Upper lobe of left lung (tissue), 6 donors: ENCODE measurements at regions not wholly inside any gene's neighbourhood (a gene's known extent, or its start where the extent isn't known, plus 50 kb on each side); places are given as distances from the start of the nearest gene placed in this dataset.

Experiments
- ATAC-seq, 2 donors: fragments of 200-7000 bp; cut with Tn5 transposase; one replicate each; pipeline ENCODE4 v1.9.1; 2022; ENCODE audit warnings: mild to moderate bottlenecking in 2 of 2, moderate library complexity in 2 of 2; ENCODE audit not compliant: low FRiP score in 2 of 2
- DNase-seq, 2 donors: peaks; one replicate each; pipeline ENCODE4 v3.0.0-alpha.2; 2019 to 2020
- H3K27ac ChIP-seq, 4 donors: fragments of 200-600 bp; sonication (generic); one replicate each; pipeline ENCODE4 v1.5.1; 2016 to 2019
- H3K27me3 ChIP-seq, 4 donors: fragments of 200-600 bp; sonication (generic); one replicate each; pipeline ENCODE4 v1.5.1; 2017 to 2019
- H3K36me3 ChIP-seq, 4 donors: fragments of 200-600 bp; sonication (generic); one replicate each; pipeline ENCODE4 v1.5.1; 2016 to 2019
- H3K4me1 ChIP-seq, 4 donors: fragments of 200-600 bp; sonication (generic); one replicate each; pipeline ENCODE4 v1.5.1; 2018 to 2019
- H3K4me3 ChIP-seq, 4 donors: fragments of 200-600 bp; sonication (generic); one replicate each; pipeline ENCODE4 v1.5.1; 2017 to 2019; ENCODE audit warnings: mild to moderate bottlenecking in 2 of 4, moderate library complexity in 1 of 4
- H3K9me3 ChIP-seq, 4 donors: fragments of 200-600 bp; sonication (generic); one replicate each; pipeline ENCODE4 v1.5.1; 2018 to 2019
- EP300 ChIP-seq, 4 donors: sonication (generic); formaldehyde crosslinking; IDR thresholded peaks; one replicate each; pipeline ENCODE4 v1.5.1; 2017; ENCODE audit warnings: antibody characterized with exemption in 4 of 4, control low read depth in 2 of 4
- POLR2A ChIP-seq, 4 donors: fragments of 450-650 bp; IDR thresholded peaks; one replicate each; pipeline ENCODE4 v1.5.1; 2016 to 2017; ENCODE audit warnings: antibody characterized with exemption in 4 of 4, mild to moderate bottlenecking in 2 of 4
- POLR2AphosphoS5 ChIP-seq, 2 donors: sonication (generic); formaldehyde crosslinking; IDR thresholded peaks; one replicate each; pipeline ENCODE4 v1.5.1; 2017; ENCODE audit warnings: antibody characterized with exemption in 2 of 2
- WGBS, 2 donors: methylation state at CpG; one replicate each; pipeline ENCODE4 v1.1.5; 2017 to 2018; 5-methylcytosine and 5-hydroxymethylcytosine counted together
- TF ChIP-seq, protein P1 (sequence below), 6 experiments: fragments of 450-650 bp in 4 of 6; fragments of 200-600 bp in 2 of 6; sonication (generic) in 2 of 6; IDR thresholded peaks; one replicate each; pipeline ENCODE4 v1.5.1; 2016 to 2019; ENCODE audit warnings: antibody characterized with exemption in 6 of 6
- donor health status: DM: no; HTN: no; CAD: no; lungs with moderate emphysema.
- donor health status: DM: no; HTN: yes; CAD: no; lungs with severe emphysema.

DNA sequence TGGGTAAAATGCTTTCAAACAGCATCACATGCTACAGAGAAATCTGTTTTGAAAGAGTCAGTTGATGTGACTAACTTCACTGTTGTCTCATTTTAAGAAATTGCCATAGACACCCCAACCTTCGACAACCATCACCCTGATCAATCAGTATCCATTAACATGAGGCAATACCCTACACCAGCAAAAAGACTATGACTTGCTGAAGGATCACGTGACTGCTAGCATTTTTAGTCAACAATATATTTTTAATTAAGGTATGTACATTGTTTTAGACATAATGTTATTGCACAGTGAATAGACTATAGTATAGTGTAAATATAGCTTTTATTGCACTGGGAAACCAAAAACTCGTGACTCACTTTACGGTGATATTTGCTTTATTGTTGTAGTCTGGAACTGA lies 200.0 kb upstream of the ARHGAP24 start:
- peaks cover 0 to 9% (median 0%) of the 10 kb centered on the region in 4 donors for H3K9me3 ChIP-seq
- ATAC-seq: no peak
- no peak for DNase-seq
- no peaks in the 10 kb centered on the region for H3K27me3 ChIP-seq
- H3K4me3 ChIP-seq: no peak overlapping the region
- TF ChIP-seq EP300 (IDR thresholded peaks at IDR 0.05): no peak
- no peak for TF ChIP-seq POLR2AphosphoS5 (IDR thresholded peaks at IDR 0.05)
- TF ChIP-seq, protein P1, sequence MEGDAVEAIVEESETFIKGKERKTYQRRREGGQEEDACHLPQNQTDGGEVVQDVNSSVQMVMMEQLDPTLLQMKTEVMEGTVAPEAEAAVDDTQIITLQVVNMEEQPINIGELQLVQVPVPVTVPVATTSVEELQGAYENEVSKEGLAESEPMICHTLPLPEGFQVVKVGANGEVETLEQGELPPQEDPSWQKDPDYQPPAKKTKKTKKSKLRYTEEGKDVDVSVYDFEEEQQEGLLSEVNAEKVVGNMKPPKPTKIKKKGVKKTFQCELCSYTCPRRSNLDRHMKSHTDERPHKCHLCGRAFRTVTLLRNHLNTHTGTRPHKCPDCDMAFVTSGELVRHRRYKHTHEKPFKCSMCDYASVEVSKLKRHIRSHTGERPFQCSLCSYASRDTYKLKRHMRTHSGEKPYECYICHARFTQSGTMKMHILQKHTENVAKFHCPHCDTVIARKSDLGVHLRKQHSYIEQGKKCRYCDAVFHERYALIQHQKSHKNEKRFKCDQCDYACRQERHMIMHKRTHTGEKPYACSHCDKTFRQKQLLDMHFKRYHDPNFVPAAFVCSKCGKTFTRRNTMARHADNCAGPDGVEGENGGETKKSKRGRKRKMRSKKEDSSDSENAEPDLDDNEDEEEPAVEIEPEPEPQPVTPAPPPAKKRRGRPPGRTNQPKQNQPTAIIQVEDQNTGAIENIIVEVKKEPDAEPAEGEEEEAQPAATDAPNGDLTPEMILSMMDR (IDR thresholded peaks at IDR 0.05): no peak
- TF ChIP-seq POLR2A (IDR thresholded peaks at IDR 0.05): no peak
- no peak overlapping the region for H3K27ac ChIP-seq
- no peaks in the 10 kb centered on the region for H3K36me3 ChIP-seq
- H3K4me1 ChIP-seq: no peaks in the 10 kb centered on the region
- WGBS, 2 donors: 85 to 89% methylated on average over 4 of the region's 4 CpGs

DNA sequence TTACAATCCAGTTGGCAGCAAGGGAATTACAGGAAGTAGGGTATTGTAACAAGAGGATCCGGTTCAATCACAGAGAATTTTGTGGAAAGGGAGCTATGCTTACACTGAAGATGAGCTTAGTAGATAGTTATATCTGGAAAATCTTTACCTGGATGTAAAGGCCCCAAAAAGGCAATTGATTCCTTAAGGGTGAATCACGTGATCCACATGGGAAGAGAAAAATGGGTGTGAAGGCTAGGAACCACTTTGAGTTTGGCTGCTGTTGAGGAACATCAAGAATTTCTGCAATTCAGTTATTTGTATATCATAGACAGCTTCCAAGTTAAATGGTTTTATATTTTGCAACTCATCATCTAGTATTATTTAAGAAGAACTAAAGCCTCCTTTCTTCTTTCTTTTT lies 194.0 kb upstream of the ARHGAP24 start:
- DNase-seq: no peak
- no peaks in the 10 kb centered on the region for H3K9me3 ChIP-seq
- 61 to 76% methylated on average over 2 of the region's 2 CpGs for WGBS, 2 donors
- H3K27me3 ChIP-seq: no peaks in the 10 kb centered on the region
- TF ChIP-seq POLR2A (IDR thresholded peaks at IDR 0.05) (no peak), EP300 (IDR thresholded peaks at IDR 0.05) (no peak), POLR2AphosphoS5 (IDR thresholded peaks at IDR 0.05) (no peak)
- TF ChIP-seq, protein P1 (IDR thresholded peaks at IDR 0.05): no peak
- no peak for ATAC-seq
- no peaks in the 10 kb centered on the region for H3K4me1 ChIP-seq
- H3K4me3 ChIP-seq: no peak overlapping the region
- H3K36me3 ChIP-seq: no peaks in the 10 kb centered on the region
- H3K27ac ChIP-seq: no peak overlapping the region

- Histone ChIP-seq H3K4me1 (no peaks in the 10 kb centered on the region), H3K27me3 (no peaks in the 10 kb centered on the region), H3K9me3 (no peaks in the 10 kb centered on the region), H3K27ac (no peak overlapping the region), H3K4me3 (no peak overlapping the region), H3K36me3 (no peaks in the 10 kb centered on the region)
- no peak for DNase-seq
- ATAC-seq: no peak
- WGBS, 2 donors: 67 to 92% methylated on average over 2 of the region's 2 CpGs
- TF ChIP-seq, protein P1 (IDR thresholded peaks at IDR 0.05): no peak
- TF ChIP-seq POLR2AphosphoS5 (IDR thresholded peaks at IDR 0.05) (no peak), POLR2A (IDR thresholded peaks at IDR 0.05) (no peak), EP300 (IDR thresholded peaks at IDR 0.05) (no peak)
Observed at GRCh38 chr4:85291226-85291625, 183.7 kb upstream of the ARHGAP24 start.

DNA sequence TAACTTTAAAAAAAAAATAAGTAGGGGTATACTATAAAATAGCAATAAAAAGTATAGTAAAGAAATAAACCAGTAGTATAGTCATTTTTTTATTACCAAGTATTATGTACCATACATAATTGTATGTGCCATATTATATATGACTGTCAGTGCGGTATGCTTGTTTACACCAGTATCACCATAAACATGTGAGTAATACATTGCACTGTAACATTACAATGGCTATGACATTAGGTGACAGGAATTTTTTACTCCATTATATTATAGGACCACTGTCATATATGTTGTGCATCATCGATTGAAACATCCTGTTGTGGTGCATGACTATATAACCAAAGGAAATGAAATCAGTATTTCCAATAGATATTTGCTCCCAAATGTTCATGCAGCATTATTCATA lies 176.9 kb upstream of the ARHGAP24 start:
- Histone ChIP-seq H3K4me1 (no peaks in the 10 kb centered on the region), H3K4me3 (no peak overlapping the region), H3K36me3 (no peaks in the 10 kb centered on the region), H3K9me3 (no peaks in the 10 kb centered on the region), H3K27me3 (no peaks in the 10 kb centered on the region), H3K27ac (no peak overlapping the region)
- no peak for TF ChIP-seq POLR2A (IDR thresholded peaks at IDR 0.05)
- no peak for TF ChIP-seq POLR2AphosphoS5 (IDR thresholded peaks at IDR 0.05)
- no peak for TF ChIP-seq EP300 (IDR thresholded peaks at IDR 0.05)
- TF ChIP-seq, protein P1 (IDR thresholded peaks at IDR 0.05): no peak
- WGBS, 2 donors: 85 to 94% methylated on average over 2 of the region's 2 CpGs
- no peak for DNase-seq
- ATAC-seq: no peak

- ATAC-seq (no peak), DNase-seq (no peak)
- Histone ChIP-seq H3K4me3 (no peak overlapping the region), H3K36me3 (no peaks in the 10 kb centered on the region), H3K4me1 (no peaks in the 10 kb centered on the region), H3K27me3 (no peaks in the 10 kb centered on the region), H3K27ac (no peak overlapping the region), H3K9me3 (no peaks in the 10 kb centered on the region)
- WGBS, 2 donors: 67 to 83% methylated on average over 1 to 3 of the region's 3 CpGs
- TF ChIP-seq, protein P1 (IDR thresholded peaks at IDR 0.05): no peak
- TF ChIP-seq POLR2AphosphoS5 (IDR thresholded peaks at IDR 0.05) (no peak), EP300 (IDR thresholded peaks at IDR 0.05) (no peak), POLR2A (IDR thresholded peaks at IDR 0.05) (no peak)
Observed at GRCh38 chr4:85302193-85302736, 172.7 kb upstream of the ARHGAP24 start.
